GM12872 (cell line): ENCODE measurements at regions not wholly inside any gene's neighbourhood (a gene's known extent, or its start where the extent isn't known, plus 50 kb on each side); places are given as distances from the start of the nearest gene placed in this dataset.

Source experiments
- CTCF ChIP-seq: IDR thresholded peaks from 3 replicates; pipeline ENCODE4 v1.5.1; 2011; ENCODE audit warnings: low read depth, mild to moderate bottlenecking, low read length, moderate library complexity; ENCODE audit not compliant: insufficient read depth

- no peak for TF ChIP-seq CTCF
These were observed 167.5 kb upstream of the DTNA start for GRCh38 chr18:34542625-34543024.

GRCh38 chr18:34543356-34543755, 166.7 kb upstream of the DTNA start:
- no peak for TF ChIP-seq CTCF

GRCh38 chr18:34543945-34544344, 166.2 kb upstream of the DTNA start:
- TF ChIP-seq CTCF, result no peak

DNA sequence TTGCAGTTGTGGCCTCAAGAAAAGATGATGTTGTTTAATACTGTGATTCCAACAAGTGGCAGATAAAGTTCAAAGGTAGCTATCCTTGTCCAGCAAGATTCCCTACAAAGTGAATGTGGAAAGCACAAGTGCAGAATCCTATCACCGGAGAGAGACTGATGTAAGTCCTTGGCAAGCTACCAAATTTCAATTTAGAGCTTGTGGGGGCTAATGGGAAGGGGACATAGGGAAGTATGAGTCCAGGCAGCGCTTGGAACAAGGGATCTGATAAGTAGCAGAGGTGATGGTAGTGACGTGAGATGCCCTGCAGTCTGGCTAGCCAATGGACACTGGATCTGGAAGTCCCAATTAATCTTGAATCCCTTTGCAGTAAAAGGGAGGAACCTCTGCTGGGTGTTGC, 165.2 kb upstream of the DTNA start:
- no peak for TF ChIP-seq CTCF

- no peak for TF ChIP-seq CTCF
These were observed 161.8 kb upstream of the DTNA start for GRCh38 chr18:34548120-34548972.

DNA sequence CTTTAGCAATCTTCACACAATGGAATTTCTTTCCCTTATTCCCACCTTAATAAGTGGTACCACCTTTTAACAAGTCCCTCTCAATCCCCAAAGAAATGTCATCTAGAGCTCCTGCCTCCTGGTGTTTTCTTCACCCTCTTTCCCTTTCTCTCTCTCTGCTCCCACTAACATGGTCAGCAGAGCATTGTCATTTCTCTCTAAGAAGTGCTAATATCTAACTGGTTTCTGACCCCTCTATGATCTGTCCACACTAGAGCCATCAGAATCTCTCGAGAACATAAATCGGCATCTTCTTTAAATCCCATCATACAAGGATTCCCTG, 161.2 kb upstream of the DTNA start:
- TF ChIP-seq CTCF, result no peak

DNA sequence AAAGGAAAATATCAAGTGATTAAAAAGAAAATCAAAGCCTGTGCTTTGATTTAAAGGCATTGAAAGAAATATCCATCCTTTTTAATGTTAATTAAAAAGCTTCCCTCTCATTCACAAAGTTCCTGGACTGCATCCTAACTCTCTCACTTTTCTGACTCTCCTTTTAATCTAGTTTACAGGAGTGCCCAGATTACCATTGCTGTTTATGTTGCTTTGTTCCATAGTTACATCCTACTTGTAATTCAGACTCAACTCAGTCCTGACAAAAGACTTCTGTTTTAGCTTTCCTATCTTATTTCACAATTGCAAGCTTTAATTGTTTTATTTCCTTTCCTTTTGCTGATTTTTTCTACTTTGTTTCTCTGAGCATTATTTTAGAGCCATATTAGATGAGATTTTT, 160.7 kb upstream of the DTNA start:
- TF ChIP-seq CTCF, result no peak
